ENCODE measurements at regions not wholly inside any gene's neighbourhood (a gene's known extent, or its start where the extent isn't known, plus 50 kb on each side); places are given as distances from the start of the nearest gene placed in this dataset.

DNA sequence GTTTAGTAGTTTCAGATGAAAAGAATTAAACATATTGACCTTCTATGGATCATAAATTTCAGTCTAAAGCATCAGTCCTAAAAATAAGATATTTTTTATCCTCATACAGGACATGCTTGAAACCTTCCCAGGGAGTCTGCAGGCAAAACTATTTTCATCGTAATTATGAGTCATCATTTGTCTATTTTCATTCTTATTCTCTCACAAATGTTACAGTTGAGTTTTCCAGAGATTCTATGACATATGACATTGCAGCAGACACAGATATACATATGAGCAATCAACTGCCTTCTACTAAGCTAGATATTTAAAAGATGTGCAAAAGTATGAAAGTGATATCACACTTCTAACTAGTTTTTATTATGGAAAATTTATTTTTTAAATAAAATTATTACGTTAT lies 398.0 kb downstream of the MAGEB5 start:
- TF ChIP-seq FOXA1 (IDR thresholded peaks at IDR 0.05), result no peak
- no peak for TF ChIP-seq FOXM1 (IDR thresholded peaks at IDR 0.05; ENCODE audit: borderline replicate concordance)
- no peak for TF ChIP-seq BHLHE40 (IDR thresholded peaks at IDR 0.05; ENCODE audit: borderline replicate concordance)

Measured in HEK293T (cell line).